ENCODE measurements at regions not wholly inside any gene's neighbourhood (a gene's known extent, or its start where the extent isn't known, plus 50 kb on each side); places are given as distances from the start of the nearest gene placed in this dataset.

DNA sequence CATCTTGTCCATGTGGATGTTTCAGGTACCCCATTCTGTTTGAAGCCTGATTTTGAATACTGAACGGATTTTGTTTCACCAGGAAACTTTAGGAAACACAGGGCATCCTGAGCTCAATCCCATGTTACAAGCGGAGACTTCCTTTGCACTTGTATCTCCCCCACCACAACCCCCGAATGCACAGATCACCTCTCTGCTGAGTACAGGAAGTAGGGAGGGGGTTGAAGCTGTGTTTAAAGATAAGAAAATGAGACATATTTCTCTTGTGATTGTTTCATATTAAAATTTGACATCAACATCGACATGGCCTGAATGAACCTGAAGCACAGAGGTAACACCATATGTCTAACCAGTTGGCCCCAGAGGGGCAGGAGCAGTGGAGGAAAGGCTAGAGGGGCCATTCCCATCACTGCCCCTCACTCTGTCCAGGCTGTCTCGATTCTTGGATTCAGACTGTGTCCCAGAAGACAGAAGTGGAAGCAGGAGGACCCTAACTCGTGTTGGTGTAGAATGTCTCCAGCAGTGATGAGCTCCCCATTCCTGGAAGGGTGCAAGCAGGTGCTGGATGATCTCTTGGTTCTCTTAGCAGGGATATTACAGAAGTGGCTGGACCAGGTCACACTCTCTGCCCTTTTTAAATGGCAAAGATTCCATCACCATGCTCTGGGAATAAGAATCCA is 59.6 kb upstream of the IQSEC1 start:
- TF ChIP-seq, protein P1, sequence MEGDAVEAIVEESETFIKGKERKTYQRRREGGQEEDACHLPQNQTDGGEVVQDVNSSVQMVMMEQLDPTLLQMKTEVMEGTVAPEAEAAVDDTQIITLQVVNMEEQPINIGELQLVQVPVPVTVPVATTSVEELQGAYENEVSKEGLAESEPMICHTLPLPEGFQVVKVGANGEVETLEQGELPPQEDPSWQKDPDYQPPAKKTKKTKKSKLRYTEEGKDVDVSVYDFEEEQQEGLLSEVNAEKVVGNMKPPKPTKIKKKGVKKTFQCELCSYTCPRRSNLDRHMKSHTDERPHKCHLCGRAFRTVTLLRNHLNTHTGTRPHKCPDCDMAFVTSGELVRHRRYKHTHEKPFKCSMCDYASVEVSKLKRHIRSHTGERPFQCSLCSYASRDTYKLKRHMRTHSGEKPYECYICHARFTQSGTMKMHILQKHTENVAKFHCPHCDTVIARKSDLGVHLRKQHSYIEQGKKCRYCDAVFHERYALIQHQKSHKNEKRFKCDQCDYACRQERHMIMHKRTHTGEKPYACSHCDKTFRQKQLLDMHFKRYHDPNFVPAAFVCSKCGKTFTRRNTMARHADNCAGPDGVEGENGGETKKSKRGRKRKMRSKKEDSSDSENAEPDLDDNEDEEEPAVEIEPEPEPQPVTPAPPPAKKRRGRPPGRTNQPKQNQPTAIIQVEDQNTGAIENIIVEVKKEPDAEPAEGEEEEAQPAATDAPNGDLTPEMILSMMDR (IDR thresholded peaks at IDR 0.05; ENCODE audit: insufficient read depth, low read length, missing control alignments), result no peak
- POLR2A ChIA-PET, result no interaction called here
- DNase-seq (ENCODE audit: low read depth, low spot score), result no peak
- CTCF ChIA-PET, result interaction anchor here (1.0 kb wide), 1 partner anchor 41 kb away, joined by 4 read pairs; no protein-coding TSS in a partner anchor
- H3K4me3 ChIP-seq (ENCODE audit: low read depth, low read length), result no peak overlapping the region

- ChIA-PET CTCF (interaction anchor here (0.6 to 1.0 kb wide), 2 partner anchors 40 to 47 kb away, joined by 3 to 4 read pairs; no protein-coding TSS in a partner anchor), POLR2A (no interaction called here)
- no peak for DNase-seq (ENCODE audit: low read depth, low spot score)
- TF ChIP-seq, protein P1 (IDR thresholded peaks at IDR 0.05; ENCODE audit: insufficient read depth, low read length, missing control alignments), result no peak
- H3K4me3 ChIP-seq (ENCODE audit: low read depth, low read length), result no peak overlapping the region
Measured at GRCh38 chr3:13132281-13132680, 59.1 kb upstream of the IQSEC1 start.

DNA sequence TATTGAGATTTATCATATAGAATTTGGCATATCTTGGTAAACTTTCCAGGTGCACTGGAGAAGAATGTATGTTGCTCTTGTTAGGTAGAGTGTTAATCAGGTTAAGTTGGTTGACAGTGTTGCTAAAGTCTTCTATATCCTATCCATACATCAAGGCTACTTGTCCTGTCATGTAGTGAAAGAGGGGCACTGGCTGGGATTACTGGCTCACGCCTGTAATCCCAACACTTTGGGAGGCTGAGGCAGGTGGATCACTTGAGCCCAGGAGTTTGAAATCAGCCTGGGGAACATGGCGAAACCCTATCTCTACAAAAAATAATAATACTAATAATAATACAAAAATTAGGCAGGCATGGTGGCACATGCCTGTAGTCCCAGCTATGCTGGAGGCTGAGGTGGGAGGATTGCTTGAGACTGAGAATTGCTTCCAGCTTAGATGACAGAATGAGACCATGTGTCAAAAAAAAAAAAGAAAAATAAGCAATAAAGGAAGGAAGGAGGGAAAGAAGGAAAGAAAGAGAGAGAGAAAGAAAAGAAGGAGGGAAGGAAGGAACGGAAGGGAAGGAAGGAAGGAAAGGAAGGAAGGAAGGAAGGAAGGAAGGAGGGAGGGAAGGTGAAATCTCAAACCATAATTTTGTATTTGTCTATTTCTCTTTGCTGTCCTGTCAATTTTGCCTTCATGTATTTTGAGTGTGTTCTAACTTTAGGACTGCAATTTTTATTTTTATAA is 57.4 kb upstream of the IQSEC1 start:
- POLR2A ChIA-PET, result no interaction called here
- H3K4me3 ChIP-seq (ENCODE audit: low read depth, low read length), result no peak overlapping the region
- no peak for DNase-seq (ENCODE audit: low read depth, low spot score)
- TF ChIP-seq, protein P1 (IDR thresholded peaks at IDR 0.05; ENCODE audit: insufficient read depth, low read length, missing control alignments), result no peak
- CTCF ChIA-PET, result no interaction called here

- H3K4me3 ChIP-seq (ENCODE audit: low read depth, low read length), result no peak overlapping the region
- POLR2A ChIA-PET, result interaction anchor here (0.6 kb wide), 1 partner anchor 19 kb away, joined by 3 read pairs; no protein-coding TSS in a partner anchor
- CTCF ChIA-PET, result interaction anchor here (0.8 kb wide), 1 partner anchor 35 kb away, joined by 3 read pairs; no protein-coding TSS in a partner anchor
- no peak for DNase-seq (ENCODE audit: low read depth, low spot score)
- TF ChIP-seq, protein P1 (IDR thresholded peaks at IDR 0.05; ENCODE audit: insufficient read depth, low read length, missing control alignments), result no peak
Measured at GRCh38 chr3:13125092-13126015, 52.1 kb upstream of the IQSEC1 start.

GRCh38 chr3:13124631-13125030 is 51.4 kb upstream of the IQSEC1 start:
- TF ChIP-seq, protein P1 (IDR thresholded peaks at IDR 0.05; ENCODE audit: insufficient read depth, low read length, missing control alignments), result no peak
- CTCF ChIA-PET, result no interaction called here
- no peak overlapping the region for H3K4me3 ChIP-seq (ENCODE audit: low read depth, low read length)
- DNase-seq (ENCODE audit: low read depth, low spot score), result no peak
- POLR2A ChIA-PET, result no interaction called here
